HCT116 (cell line): ENCODE measurements at regions not wholly inside any gene's neighbourhood (a gene's known extent, or its start where the extent isn't known, plus 50 kb on each side); places are given as distances from the start of the nearest gene placed in this dataset.

Source experiments
- ATAC-seq: fragments of 200-7000 bp; cut with Tn5 transposase; 2 replicates; pipeline ENCODE4 v1.9.1; 2020; ENCODE audit warnings: mild to moderate bottlenecking, moderate library complexity
- BruUV-seq: library from RNA; stranded (reverse); fragments of 400-500 nt; replicated peaks from 2 replicates; lab custom pipeline; 2021; lab: Mats Ljungman, UMichigan
- CTCF ChIA-PET: fragments of 300-600 bp; sonication (Branson Sonifier 250); formaldehyde crosslinking; loops from one replicate; lab custom pipeline; 2021; ENCODE audit warnings: antibody characterized with exemption; lab: Charles Lee
- POLR2A ChIA-PET: fragments of 300-600, 350-600 bp; sonication (Branson Sonifier 250); formaldehyde crosslinking; loops from one replicate; lab custom pipeline; 2021; ENCODE audit warnings: antibody characterized with exemption; lab: Charles Lee
- RAD21 ChIA-PET, 2 experiments: fragments of 300-600 bp; sonication (Branson Sonifier 250); formaldehyde crosslinking; loops; one replicate each; lab custom pipeline; 2023; ENCODE audit warnings: low total read pairs in 2 of 2; ENCODE audit not compliant: uncharacterized antibody in 2 of 2, unreplicated experiment in 2 of 2, low non-redundant PET in 1 of 2; lab: Charles Lee
- DNase-seq: peaks from one replicate; pipeline ENCODE4 v3.0.0-alpha.2; 2010; ENCODE audit warnings: low read depth, low spot score
- H2AFZ ChIP-seq: fragments of 200-600 bp; shearing (Covaris generic), sonication (generic); 2 replicates; pipeline ENCODE4 v1.6.1; 2017; ENCODE audit warnings: low read depth, mixed run types, mixed read lengths, antibody characterized with exemption, low read length; ENCODE audit not compliant: poor library complexity, severe bottlenecking
- H3K27ac ChIP-seq: 2 replicates; pipeline ENCODE4 v1.5.1; 2012; ENCODE audit warnings: low read depth, low read length
- H3K27me3 ChIP-seq: fragments of 200-600 bp; sonication (generic); 2 replicates; pipeline ENCODE4 v1.6.1; 2016; ENCODE audit warnings: mixed run types, low read length, mixed read lengths; ENCODE audit not compliant: insufficient read depth
- H3K36me3 ChIP-seq, 2 experiments: fragments of 200-500 bp in 1 of 2; fragments of 200-600 bp in 1 of 2; sonication (Bioruptor generic) in 1 of 2; sonication (generic) in 1 of 2; 2 replicates each; pipeline versions ENCODE4 v1.5.1 to v1.6.1; 2014 to 2016; ENCODE audit warnings: low read length in 2 of 2, inconsistent platforms in 1 of 2, mixed read lengths in 1 of 2, mixed run types in 1 of 2; ENCODE audit not compliant: insufficient read depth in 2 of 2, control insufficient read depth in 1 of 2
- H3K4me1 ChIP-seq, 2 experiments: fragments of 200-600 bp in 1 of 2; sonication (generic) in 1 of 2; 2 replicates each; pipeline versions ENCODE4 v1.5.1 to v1.6.1; 2012 to 2017; ENCODE audit warnings: low read length in 2 of 2, inconsistent platforms in 1 of 2, mild to moderate bottlenecking in 1 of 2, mixed read lengths in 1 of 2, mixed run types in 1 of 2, moderate library complexity in 1 of 2; ENCODE audit not compliant: insufficient read depth in 2 of 2, control insufficient read depth in 1 of 2
- H3K4me2 ChIP-seq: fragments of 200-600 bp; sonication (generic); 2 replicates; pipeline ENCODE4 v1.6.1; 2017; ENCODE audit warnings: mixed run types, low read length, mixed read lengths
- H3K4me3 ChIP-seq, 2 experiments: fragments of 200-600 bp in 1 of 2; sonication (generic) in 1 of 2; replicated peaks in 1 of 2; 2 replicates each; pipeline ENCODE4 v1.5.1; 2011 to 2016; ENCODE audit warnings: low read length in 2 of 2, control low read depth in 1 of 2, low read depth in 1 of 2, mild to moderate bottlenecking in 1 of 2, mixed read lengths in 1 of 2, mixed run types in 1 of 2
- H3K79me2 ChIP-seq: fragments of 200-600 bp; sonication (generic); 2 replicates; pipeline ENCODE4 v1.6.1; 2017; ENCODE audit warnings: mild to moderate bottlenecking, mixed run types, low read length, moderate library complexity, mixed read lengths; ENCODE audit not compliant: insufficient read depth
- H3K9ac ChIP-seq: fragments of 200-600 bp; sonication (generic); 2 replicates; pipeline ENCODE4 v1.6.1; 2016; ENCODE audit warnings: low read length, mixed read lengths
- H3K9me2 ChIP-seq: fragments of 200-600 bp; sonication (generic), shearing (Covaris generic); 2 replicates; pipeline ENCODE4 v1.6.1; 2017; ENCODE audit warnings: mixed run types, mild to moderate bottlenecking, moderate library complexity; ENCODE audit not compliant: insufficient read depth
- H3K9me3 ChIP-seq, 2 experiments: fragments of 200-500 bp in 1 of 2; fragments of 200-600 bp in 1 of 2; sonication (Bioruptor generic) in 1 of 2; sonication (generic) in 1 of 2; 2 replicates each; pipeline ENCODE4 v1.6.1; 2014 to 2017; ENCODE audit warnings: low read length in 2 of 2, mixed read lengths in 2 of 2, inconsistent platforms in 1 of 2, low read depth in 1 of 2, mild to moderate bottlenecking in 1 of 2, mixed run types in 1 of 2, moderate library complexity in 1 of 2; ENCODE audit not compliant: control insufficient read depth in 1 of 2, insufficient read depth in 1 of 2
- H4K20me1 ChIP-seq: fragments of 200-600 bp; sonication (generic), shearing (Covaris generic); 2 replicates; pipeline ENCODE4 v1.6.1; 2017; ENCODE audit warnings: mixed run types, mild to moderate bottlenecking, moderate library complexity; ENCODE audit not compliant: insufficient read depth
- CBX3 ChIP-seq: IDR thresholded peaks from 2 replicates; pipeline ENCODE4 v1.6.1; 2012; ENCODE audit warnings: low read depth
- CEBPB ChIP-seq: IDR thresholded peaks from 2 replicates; pipeline ENCODE4 v1.6.1; 2012; ENCODE audit warnings: low read depth
- FOSL1 ChIP-seq: IDR thresholded peaks from 2 replicates; pipeline ENCODE4 v1.6.1; 2012; ENCODE audit warnings: low read depth
- JUND ChIP-seq: IDR thresholded peaks from 2 replicates; pipeline ENCODE4 v1.6.1; 2012
- POLR2A ChIP-seq: IDR thresholded peaks from 2 replicates; pipeline ENCODE4 v1.7.0; 2011; ENCODE audit warnings: borderline replicate concordance; ENCODE audit not compliant: insufficient read depth, insufficient read length; ENCODE audit errors: extremely low read depth
- POLR2AphosphoS5 ChIP-seq: IDR thresholded peaks from 2 replicates; pipeline ENCODE4 v1.6.1; 2011; ENCODE audit warnings: mild to moderate bottlenecking, low read depth, low read length, moderate library complexity
- RAD21 ChIP-seq: IDR thresholded peaks from 2 replicates; pipeline ENCODE4 v1.6.1; 2012; ENCODE audit warnings: low read depth, mild to moderate bottlenecking
- SRF ChIP-seq: IDR thresholded peaks from 2 replicates; pipeline ENCODE4 v1.6.1; 2012; ENCODE audit warnings: low read depth
- TCF7L2 ChIP-seq: IDR thresholded peaks from 2 replicates; pipeline ENCODE4 v1.7.0; 2011; ENCODE audit warnings: borderline replicate concordance, inconsistent platforms; ENCODE audit not compliant: insufficient read depth, insufficient read length; ENCODE audit errors: extremely low read depth
- YY1 ChIP-seq: IDR thresholded peaks from 2 replicates; pipeline ENCODE4 v1.6.1; 2011; ENCODE audit warnings: low read length, low read depth, moderate library complexity, mild to moderate bottlenecking; ENCODE audit not compliant: insufficient replicate concordance; ENCODE audit errors: extremely low read depth
- ZFX ChIP-seq: fragments of 450-650 bp; IDR thresholded peaks from 2 replicates; pipeline ENCODE4 v1.6.1; 2017
- ZNF274 ChIP-seq: fragments of 200-500 bp; sonication (Bioruptor generic); IDR thresholded peaks from 2 replicates; pipeline ENCODE4 v1.6.1; 2014; ENCODE audit warnings: mild to moderate bottlenecking, low read depth, low read length, inconsistent platforms
- intact Hi-C: fragments of 100-400 bp; cut with micrococcal nuclease; formaldehyde crosslinking; loops from 2 replicates; pipeline ENCODE4 v1.10.0; 2022
- TF ChIP-seq, protein P1 (sequence below), 3 experiments: fragments of 200-600 bp in 1 of 3; sonication (generic) in 1 of 3; IDR thresholded peaks in 2 of 3; conservative IDR thresholded peaks in 1 of 3; 2 replicates each; pipeline ENCODE4 v1.5.1; 2012 to 2017; ENCODE audit warnings: low read depth in 2 of 3, low read length in 2 of 3, antibody characterized with exemption in 1 of 3, borderline replicate concordance in 1 of 3, control low read depth in 1 of 3, mild to moderate bottlenecking in 1 of 3, mixed read lengths in 1 of 3, mixed run types in 1 of 3, moderate library complexity in 1 of 3; ENCODE audit not compliant: insufficient read depth in 1 of 3
- TF ChIP-seq, protein P2 (sequence below): IDR thresholded peaks from 2 replicates; pipeline ENCODE4 v1.6.1; 2012
- TF ChIP-seq, protein P3 (sequence below): IDR thresholded peaks from 2 replicates; pipeline ENCODE4 v1.6.1; 2011; ENCODE audit warnings: mild to moderate bottlenecking, low read length, moderate library complexity; ENCODE audit not compliant: insufficient replicate concordance; ENCODE audit errors: extremely low read depth

DNA sequence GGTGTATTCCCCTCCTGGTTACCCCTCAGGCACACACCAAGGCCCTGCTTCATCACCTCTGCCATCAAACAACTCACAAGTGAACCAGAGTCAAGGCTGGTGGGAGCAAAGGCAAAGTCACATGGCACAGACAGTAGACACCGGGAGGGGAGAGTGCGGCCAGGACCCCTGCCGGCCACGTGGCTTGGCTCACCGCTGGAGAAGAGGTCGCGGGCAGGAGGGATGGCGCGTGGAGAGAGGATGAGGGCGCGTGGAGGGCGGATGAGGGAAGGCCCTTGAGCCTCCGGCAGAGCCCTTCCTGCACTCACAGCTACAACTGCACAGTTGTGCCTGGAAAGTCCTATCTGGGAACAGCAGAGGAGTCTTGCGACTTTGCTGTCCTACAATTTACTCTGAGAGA lies 104.2 kb upstream of the ADRA2C start (continued):
- TF ChIP-seq YY1 = no peak
- TF ChIP-seq, protein P1, sequence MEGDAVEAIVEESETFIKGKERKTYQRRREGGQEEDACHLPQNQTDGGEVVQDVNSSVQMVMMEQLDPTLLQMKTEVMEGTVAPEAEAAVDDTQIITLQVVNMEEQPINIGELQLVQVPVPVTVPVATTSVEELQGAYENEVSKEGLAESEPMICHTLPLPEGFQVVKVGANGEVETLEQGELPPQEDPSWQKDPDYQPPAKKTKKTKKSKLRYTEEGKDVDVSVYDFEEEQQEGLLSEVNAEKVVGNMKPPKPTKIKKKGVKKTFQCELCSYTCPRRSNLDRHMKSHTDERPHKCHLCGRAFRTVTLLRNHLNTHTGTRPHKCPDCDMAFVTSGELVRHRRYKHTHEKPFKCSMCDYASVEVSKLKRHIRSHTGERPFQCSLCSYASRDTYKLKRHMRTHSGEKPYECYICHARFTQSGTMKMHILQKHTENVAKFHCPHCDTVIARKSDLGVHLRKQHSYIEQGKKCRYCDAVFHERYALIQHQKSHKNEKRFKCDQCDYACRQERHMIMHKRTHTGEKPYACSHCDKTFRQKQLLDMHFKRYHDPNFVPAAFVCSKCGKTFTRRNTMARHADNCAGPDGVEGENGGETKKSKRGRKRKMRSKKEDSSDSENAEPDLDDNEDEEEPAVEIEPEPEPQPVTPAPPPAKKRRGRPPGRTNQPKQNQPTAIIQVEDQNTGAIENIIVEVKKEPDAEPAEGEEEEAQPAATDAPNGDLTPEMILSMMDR (IDR thresholded peaks at IDR 0.05 in 2 of 3, conservative IDR thresholded peaks at IDR 0.05 in 1 of 3; ENCODE audit: borderline replicate concordance in 1 of 3, insufficient read depth in 1 of 3, low read depth in 2 of 3, low read length in 2 of 3) = no peak
- no peak for TF ChIP-seq POLR2A
- no peak for TF ChIP-seq CEBPB
- TF ChIP-seq ZNF274 = no peak

DNA sequence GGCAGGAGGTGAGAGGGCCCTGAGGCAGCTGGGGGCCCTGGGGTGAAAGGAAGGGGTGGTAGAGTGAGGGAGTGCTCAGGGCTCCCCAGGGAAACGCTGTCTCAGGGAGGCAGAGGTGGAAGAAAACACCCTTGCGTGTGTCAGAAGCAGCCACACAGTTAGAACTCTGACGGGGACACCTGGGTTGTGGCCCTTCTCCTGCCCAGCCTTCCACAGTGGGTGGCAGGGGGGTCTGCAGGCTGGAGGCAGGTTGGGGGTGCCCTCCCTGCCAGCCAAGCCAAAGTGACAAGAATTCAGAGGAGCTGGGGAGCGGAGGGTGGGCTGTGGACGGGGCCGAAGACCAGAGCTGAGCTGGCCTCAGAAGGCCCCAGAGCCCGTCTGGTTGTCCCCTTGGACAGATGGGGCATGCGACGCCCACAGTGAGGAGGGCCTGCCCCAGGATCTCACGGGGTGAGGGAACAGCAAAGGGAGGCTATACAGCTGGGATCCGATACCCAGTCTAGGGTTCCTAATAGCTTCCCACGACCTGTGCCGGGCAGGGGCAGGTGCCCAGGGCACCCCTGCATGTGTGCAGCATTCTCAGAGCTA lies 105.2 kb upstream of the ADRA2C start:
- intact Hi-C loops = no loop called here
- ChIA-PET POLR2A (no interaction called here), CTCF (no interaction called here)
- no peak for TF ChIP-seq CBX3
- no peak for TF ChIP-seq CEBPB
- TF ChIP-seq, protein P1 (IDR thresholded peaks at IDR 0.05 in 2 of 3, conservative IDR thresholded peaks at IDR 0.05 in 1 of 3; ENCODE audit: borderline replicate concordance in 1 of 3, insufficient read depth in 1 of 3, low read depth in 2 of 3, low read length in 2 of 3) = no peak
- no peak for TF ChIP-seq TCF7L2
- no peak for TF ChIP-seq POLR2A
- TF ChIP-seq SRF = no peak
- TF ChIP-seq, protein P2, sequence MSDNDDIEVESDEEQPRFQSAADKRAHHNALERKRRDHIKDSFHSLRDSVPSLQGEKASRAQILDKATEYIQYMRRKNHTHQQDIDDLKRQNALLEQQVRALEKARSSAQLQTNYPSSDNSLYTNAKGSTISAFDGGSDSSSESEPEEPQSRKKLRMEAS = no peak
- TF ChIP-seq JUND = no peak
- TF ChIP-seq ZFX = no peak
- TF ChIP-seq POLR2AphosphoS5 = no peak
- TF ChIP-seq RAD21 = no peak
- no peak for TF ChIP-seq FOSL1
- TF ChIP-seq, protein P3, sequence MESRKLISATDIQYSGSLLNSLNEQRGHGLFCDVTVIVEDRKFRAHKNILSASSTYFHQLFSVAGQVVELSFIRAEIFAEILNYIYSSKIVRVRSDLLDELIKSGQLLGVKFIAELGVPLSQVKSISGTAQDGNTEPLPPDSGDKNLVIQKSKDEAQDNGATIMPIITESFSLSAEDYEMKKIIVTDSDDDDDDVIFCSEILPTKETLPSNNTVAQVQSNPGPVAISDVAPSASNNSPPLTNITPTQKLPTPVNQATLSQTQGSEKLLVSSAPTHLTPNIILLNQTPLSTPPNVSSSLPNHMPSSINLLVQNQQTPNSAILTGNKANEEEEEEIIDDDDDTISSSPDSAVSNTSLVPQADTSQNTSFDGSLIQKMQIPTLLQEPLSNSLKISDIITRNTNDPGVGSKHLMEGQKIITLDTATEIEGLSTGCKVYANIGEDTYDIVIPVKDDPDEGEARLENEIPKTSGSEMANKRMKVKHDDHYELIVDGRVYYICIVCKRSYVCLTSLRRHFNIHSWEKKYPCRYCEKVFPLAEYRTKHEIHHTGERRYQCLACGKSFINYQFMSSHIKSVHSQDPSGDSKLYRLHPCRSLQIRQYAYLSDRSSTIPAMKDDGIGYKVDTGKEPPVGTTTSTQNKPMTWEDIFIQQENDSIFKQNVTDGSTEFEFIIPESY = no peak
- no peak for TF ChIP-seq YY1

More for the DNA sequence above, 105.2 kb upstream of the ADRA2C start:
- no peak overlapping the region for H3K4me3 ChIP-seq
- H3K4me2 ChIP-seq = no peak overlapping the region
- H3K9me2 ChIP-seq = no peaks in the 10 kb centered on the region
- RAD21 ChIA-PET = interaction anchor here in 1 of 2 experiments (0.6 kb wide), 1 partner anchor 17 kb away, joined by 6 read pairs; no protein-coding TSS in a partner anchor
- H4K20me1 ChIP-seq = no peaks in the 10 kb centered on the region
- H3K4me1 ChIP-seq = no peaks in the 10 kb centered on the region
- H3K9ac ChIP-seq = no peak overlapping the region
- no peaks in the 10 kb centered on the region for H3K36me3 ChIP-seq
- no peaks in the 10 kb centered on the region for H3K79me2 ChIP-seq
- ATAC-seq (no peak), DNase-seq (no peak)
- BruUV-seq = no TSS peak
- no peak overlapping the region for H2AFZ ChIP-seq
- H3K27me3 ChIP-seq = no peaks in the 10 kb centered on the region
- H3K27ac ChIP-seq = no peak overlapping the region
- no peaks in the 10 kb centered on the region for H3K9me3 ChIP-seq
